Endodermal cell (in vitro differentiated cells): ENCODE measurements at regions not wholly inside any gene's neighbourhood (a gene's known extent, or its start where the extent isn't known, plus 50 kb on each side); places are given as distances from the start of the nearest gene placed in this dataset.

Experiments used
- DNase-seq: peaks from one replicate; pipeline ENCODE4 v3.0.0-alpha.2; 2017
- H3K27ac ChIP-seq: 2 replicates; pipeline ENCODE4 v1.5.1; 2013; ENCODE audit warnings: mild to moderate bottlenecking, low read depth, low read length, moderate library complexity
- H3K27me3 ChIP-seq: 2 replicates; pipeline ENCODE4 v1.6.1; 2013; ENCODE audit warnings: mild to moderate bottlenecking, low read length, moderate library complexity; ENCODE audit not compliant: insufficient read depth, control insufficient read depth, poor library complexity, severe bottlenecking
- H3K36me3 ChIP-seq: 2 replicates; pipeline ENCODE4 v1.7.0; 2013; ENCODE audit warnings: mild to moderate bottlenecking, low read length, moderate library complexity; ENCODE audit not compliant: control insufficient read depth, insufficient read depth
- H3K4me1 ChIP-seq: one replicate; pipeline ENCODE4 v1.7.0; 2013; ENCODE audit warnings: low read length; ENCODE audit not compliant: control insufficient read depth, insufficient read depth
- H3K4me3 ChIP-seq: 2 replicates; pipeline ENCODE4 v1.5.1; 2013; ENCODE audit warnings: mild to moderate bottlenecking, low read length, moderate library complexity
- H3K9ac ChIP-seq: 2 replicates; pipeline ENCODE4 v1.6.1; 2013; ENCODE audit warnings: mild to moderate bottlenecking, low read length, moderate library complexity; ENCODE audit not compliant: poor library complexity, severe bottlenecking; ENCODE audit errors: extremely low read depth
- H3K9me3 ChIP-seq: 2 replicates; pipeline ENCODE4 v1.6.1; 2013; ENCODE audit warnings: mild to moderate bottlenecking, low read length, moderate library complexity; ENCODE audit not compliant: control insufficient read depth
- H3K27ac Mint-ChIP-seq: 2 replicates; pipeline ENCODE4 v1.8.0; 2020; ENCODE audit warnings: mixed read lengths
- H3K27me3 Mint-ChIP-seq: 2 replicates; pipeline ENCODE4 v1.8.0; 2021; ENCODE audit warnings: mild to moderate bottlenecking, mixed read lengths; ENCODE audit not compliant: insufficient read depth
- H3K36me3 Mint-ChIP-seq: 2 replicates; pipeline ENCODE4 v1.8.0; 2020; ENCODE audit warnings: low read depth, mixed read lengths
- H3K4me1 Mint-ChIP-seq: 2 replicates; pipeline ENCODE4 v1.8.0; 2020; ENCODE audit warnings: mixed read lengths
- H3K4me3 Mint-ChIP-seq: 2 replicates; pipeline ENCODE4 v1.8.0; 2020; ENCODE audit warnings: mild to moderate bottlenecking, moderate library complexity, mixed read lengths
- H3K9me3 Mint-ChIP-seq: 2 replicates; pipeline ENCODE4 v1.8.0; 2020; ENCODE audit warnings: mild to moderate bottlenecking, mixed read lengths
- WGBS, 2 experiments: methylation state at CpG; one replicate each; pipeline versions ENCODE4 v1.1.5 to v1.1.7; 2013; ENCODE audit warnings: missing lambda C conversion rate in 2 of 2, mixed read lengths in 1 of 2; ENCODE audit not compliant: insufficient coverage in 1 of 2, insufficient read length in 1 of 2; 5-methylcytosine and 5-hydroxymethylcytosine counted together
- TF ChIP-seq, protein P1 (sequence below): fragments of 200-600 bp; sonication (generic); conservative IDR thresholded peaks from 2 replicates; pipeline ENCODE4 v1.5.0; 2021; ENCODE audit warnings: antibody characterized with exemption, mild to moderate bottlenecking

- no peaks in the 10 kb centered on the region for H3K4me1 ChIP-seq
- DNase-seq, result no peak
- no peaks in the 10 kb centered on the region for H3K9me3 ChIP-seq
- no peak overlapping the region for H3K4me3 ChIP-seq
- H3K36me3 ChIP-seq, result no peaks in the 10 kb centered on the region
- no peaks in the 10 kb centered on the region for H3K36me3 Mint-ChIP-seq
- H3K9me3 Mint-ChIP-seq, result no peaks in the 10 kb centered on the region
- TF ChIP-seq, protein P1, sequence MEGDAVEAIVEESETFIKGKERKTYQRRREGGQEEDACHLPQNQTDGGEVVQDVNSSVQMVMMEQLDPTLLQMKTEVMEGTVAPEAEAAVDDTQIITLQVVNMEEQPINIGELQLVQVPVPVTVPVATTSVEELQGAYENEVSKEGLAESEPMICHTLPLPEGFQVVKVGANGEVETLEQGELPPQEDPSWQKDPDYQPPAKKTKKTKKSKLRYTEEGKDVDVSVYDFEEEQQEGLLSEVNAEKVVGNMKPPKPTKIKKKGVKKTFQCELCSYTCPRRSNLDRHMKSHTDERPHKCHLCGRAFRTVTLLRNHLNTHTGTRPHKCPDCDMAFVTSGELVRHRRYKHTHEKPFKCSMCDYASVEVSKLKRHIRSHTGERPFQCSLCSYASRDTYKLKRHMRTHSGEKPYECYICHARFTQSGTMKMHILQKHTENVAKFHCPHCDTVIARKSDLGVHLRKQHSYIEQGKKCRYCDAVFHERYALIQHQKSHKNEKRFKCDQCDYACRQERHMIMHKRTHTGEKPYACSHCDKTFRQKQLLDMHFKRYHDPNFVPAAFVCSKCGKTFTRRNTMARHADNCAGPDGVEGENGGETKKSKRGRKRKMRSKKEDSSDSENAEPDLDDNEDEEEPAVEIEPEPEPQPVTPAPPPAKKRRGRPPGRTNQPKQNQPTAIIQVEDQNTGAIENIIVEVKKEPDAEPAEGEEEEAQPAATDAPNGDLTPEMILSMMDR, result no peak
- no peak overlapping the region for H3K27ac Mint-ChIP-seq
- H3K27ac ChIP-seq, result no peak overlapping the region
- H3K9ac ChIP-seq, result no peak overlapping the region
- no peak overlapping the region for H3K4me3 Mint-ChIP-seq
- H3K4me1 Mint-ChIP-seq, result no peaks in the 10 kb centered on the region
- H3K27me3 ChIP-seq, result no peaks in the 10 kb centered on the region
- H3K27me3 Mint-ChIP-seq, result no peaks in the 10 kb centered on the region
Observed at GRCh38 chr3:104685492-104685891, 681.2 kb upstream of the ALCAM start.

GRCh38 chr3:104687362-104687761, 679.3 kb upstream of the ALCAM start:
- Mint-ChIP-seq H3K4me3 (no peak overlapping the region), H3K27ac (no peak overlapping the region), H3K4me1 (no peaks in the 10 kb centered on the region), H3K9me3 (peaks cover 5% of the 10 kb centered on the region), H3K27me3 (no peaks in the 10 kb centered on the region), H3K36me3 (no peaks in the 10 kb centered on the region)
- DNase-seq, result no peak
- 95 to 96% methylated on average over 9 to 11 of the region's 11 CpGs for WGBS, 2 experiments
- H3K36me3 ChIP-seq, result no peaks in the 10 kb centered on the region
- H3K9ac ChIP-seq, result no peak overlapping the region
- TF ChIP-seq, protein P1, result no peak
- no peaks in the 10 kb centered on the region for H3K4me1 ChIP-seq
- no peaks in the 10 kb centered on the region for H3K9me3 ChIP-seq
- no peaks in the 10 kb centered on the region for H3K27me3 ChIP-seq
- no peak overlapping the region for H3K27ac ChIP-seq
- H3K4me3 ChIP-seq, result no peak overlapping the region

DNA sequence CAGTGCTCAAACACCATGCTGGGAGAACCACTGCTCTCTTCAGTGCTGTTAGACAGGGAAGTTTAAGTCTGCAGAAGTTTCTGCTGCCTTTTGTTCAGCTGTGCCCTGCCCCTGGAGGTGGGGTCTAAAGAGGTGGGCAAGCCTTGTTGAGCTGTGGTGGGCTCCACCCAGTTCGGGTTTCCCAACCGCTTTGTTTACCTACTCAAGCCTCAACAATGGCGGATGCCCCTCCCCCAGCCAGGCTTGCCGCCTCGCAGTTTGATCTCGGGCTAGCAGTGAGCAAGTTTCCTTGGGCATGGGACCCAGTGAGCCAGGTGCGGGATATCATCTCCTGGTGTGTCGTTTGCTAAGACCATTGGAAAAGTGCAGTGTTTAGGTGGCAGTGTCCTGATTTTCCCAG, 670.2 kb upstream of the ALCAM start:
- TF ChIP-seq, protein P1, result no peak
- peak; percentile 59 for DNase-seq
- no peak overlapping the region for H3K27ac ChIP-seq
- 78 to 84% methylated on average over 7 to 8 of the region's 8 CpGs for WGBS, 2 experiments
- H3K36me3 ChIP-seq, result no peaks in the 10 kb centered on the region
- no peak overlapping the region for H3K9ac ChIP-seq
- H3K27me3 ChIP-seq, result no peaks in the 10 kb centered on the region
- Mint-ChIP-seq H3K9me3 (peaks cover 9% of the 10 kb centered on the region), H3K4me3 (no peak overlapping the region), H3K27ac (no peak overlapping the region), H3K36me3 (no peaks in the 10 kb centered on the region), H3K27me3 (no peaks in the 10 kb centered on the region), H3K4me1 (no peaks in the 10 kb centered on the region)
- H3K9me3 ChIP-seq, result no peaks in the 10 kb centered on the region
- H3K4me1 ChIP-seq, result no peaks in the 10 kb centered on the region
- no peak overlapping the region for H3K4me3 ChIP-seq
